Osteocyte (in vitro differentiated cells): ENCODE measurements at regions not wholly inside any gene's neighbourhood (a gene's known extent, or its start where the extent isn't known, plus 50 kb on each side); places are given as distances from the start of the nearest gene placed in this dataset.

Experiments
- DNase-seq: peaks from one replicate; pipeline ENCODE4 v3.0.0; 2021; ENCODE audit warnings: mixed read lengths; ENCODE audit not compliant: unreplicated experiment; ENCODE audit errors: extremely low spot score
- H3K27ac Mint-ChIP-seq: one replicate; pipeline ENCODE4 v1.8.0; 2021; ENCODE audit warnings: mild to moderate bottlenecking, mixed read lengths; ENCODE audit not compliant: unreplicated experiment
- H3K27me3 Mint-ChIP-seq: one replicate; pipeline ENCODE4 v1.8.0; 2021; ENCODE audit warnings: mixed read lengths; ENCODE audit not compliant: unreplicated experiment
- H3K36me3 Mint-ChIP-seq: one replicate; pipeline ENCODE4 v1.8.0; 2021; ENCODE audit warnings: mixed read lengths; ENCODE audit not compliant: unreplicated experiment
- H3K4me1 Mint-ChIP-seq: one replicate; pipeline ENCODE4 v1.8.0; 2021; ENCODE audit warnings: mixed read lengths; ENCODE audit not compliant: unreplicated experiment
- H3K4me3 Mint-ChIP-seq: one replicate; pipeline ENCODE4 v1.8.0; 2021; ENCODE audit warnings: mild to moderate bottlenecking, moderate library complexity, mixed read lengths; ENCODE audit not compliant: unreplicated experiment
- H3K9me3 Mint-ChIP-seq: one replicate; pipeline ENCODE4 v1.8.0; 2021; ENCODE audit warnings: mixed read lengths; ENCODE audit not compliant: unreplicated experiment
- TF ChIP-seq, protein P1 (sequence below): fragments of 200-600 bp; sonication (generic); IDR thresholded peaks from 2 replicates; pipeline ENCODE4 v1.5.0; 2021; ENCODE audit warnings: antibody characterized with exemption, mild to moderate bottlenecking, moderate library complexity

DNA sequence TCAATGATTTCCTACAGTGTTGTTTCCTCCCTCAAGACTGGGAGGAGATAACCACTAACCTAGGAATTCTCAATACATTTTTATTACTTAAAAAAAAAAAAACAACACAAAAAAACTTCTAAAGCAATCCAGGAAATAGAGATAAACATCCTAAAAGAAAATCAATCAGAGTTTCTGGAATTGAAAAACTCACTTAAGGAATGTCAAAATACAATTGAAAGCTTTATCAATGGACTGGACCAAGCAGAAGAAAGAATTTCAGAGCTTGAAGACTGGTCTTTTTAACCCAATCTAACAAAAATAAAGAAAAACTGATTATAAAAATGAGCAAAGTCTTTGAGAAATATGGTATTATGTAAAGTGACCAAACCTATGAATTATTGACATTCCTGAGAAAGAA lies 394.1 kb downstream of the XPNPEP1 start:
- no peak overlapping the region for H3K27ac Mint-ChIP-seq
- TF ChIP-seq, protein P1, sequence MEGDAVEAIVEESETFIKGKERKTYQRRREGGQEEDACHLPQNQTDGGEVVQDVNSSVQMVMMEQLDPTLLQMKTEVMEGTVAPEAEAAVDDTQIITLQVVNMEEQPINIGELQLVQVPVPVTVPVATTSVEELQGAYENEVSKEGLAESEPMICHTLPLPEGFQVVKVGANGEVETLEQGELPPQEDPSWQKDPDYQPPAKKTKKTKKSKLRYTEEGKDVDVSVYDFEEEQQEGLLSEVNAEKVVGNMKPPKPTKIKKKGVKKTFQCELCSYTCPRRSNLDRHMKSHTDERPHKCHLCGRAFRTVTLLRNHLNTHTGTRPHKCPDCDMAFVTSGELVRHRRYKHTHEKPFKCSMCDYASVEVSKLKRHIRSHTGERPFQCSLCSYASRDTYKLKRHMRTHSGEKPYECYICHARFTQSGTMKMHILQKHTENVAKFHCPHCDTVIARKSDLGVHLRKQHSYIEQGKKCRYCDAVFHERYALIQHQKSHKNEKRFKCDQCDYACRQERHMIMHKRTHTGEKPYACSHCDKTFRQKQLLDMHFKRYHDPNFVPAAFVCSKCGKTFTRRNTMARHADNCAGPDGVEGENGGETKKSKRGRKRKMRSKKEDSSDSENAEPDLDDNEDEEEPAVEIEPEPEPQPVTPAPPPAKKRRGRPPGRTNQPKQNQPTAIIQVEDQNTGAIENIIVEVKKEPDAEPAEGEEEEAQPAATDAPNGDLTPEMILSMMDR = no peak
- no peak overlapping the region for H3K4me3 Mint-ChIP-seq
- H3K36me3 Mint-ChIP-seq = no peaks in the 10 kb centered on the region
- no peak for DNase-seq
- peaks cover 19% of the 10 kb centered on the region for H3K9me3 Mint-ChIP-seq
- H3K27me3 Mint-ChIP-seq = no peaks in the 10 kb centered on the region
- H3K4me1 Mint-ChIP-seq = no peaks in the 10 kb centered on the region

DNA sequence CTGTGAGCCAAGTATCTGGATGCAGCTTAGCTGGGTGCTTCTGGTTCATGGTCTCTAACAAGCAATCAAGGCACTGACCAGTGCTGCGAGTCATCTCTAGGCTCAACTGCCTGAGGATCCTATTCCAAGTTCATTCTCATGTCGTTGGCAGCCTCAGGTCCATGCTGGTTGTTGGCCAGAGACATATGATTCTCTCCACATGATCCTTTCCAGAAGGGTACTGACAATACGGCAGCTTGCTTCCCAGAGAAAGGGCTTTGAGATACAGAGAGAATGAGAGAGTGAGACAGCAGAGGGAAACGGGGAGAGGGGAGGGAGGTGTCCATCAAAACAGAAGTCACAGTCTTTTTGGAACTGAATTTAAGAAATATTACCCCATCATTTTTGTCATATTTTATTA lies 405.6 kb downstream of the XPNPEP1 start:
- no peak overlapping the region for H3K27ac Mint-ChIP-seq
- H3K27me3 Mint-ChIP-seq = peaks cover 4% of the 10 kb centered on the region
- no peaks in the 10 kb centered on the region for H3K4me1 Mint-ChIP-seq
- H3K4me3 Mint-ChIP-seq = no peak overlapping the region
- peaks cover 4% of the 10 kb centered on the region for H3K9me3 Mint-ChIP-seq
- no peaks in the 10 kb centered on the region for H3K36me3 Mint-ChIP-seq
- TF ChIP-seq, protein P1 = no peak
- no peak for DNase-seq

DNA sequence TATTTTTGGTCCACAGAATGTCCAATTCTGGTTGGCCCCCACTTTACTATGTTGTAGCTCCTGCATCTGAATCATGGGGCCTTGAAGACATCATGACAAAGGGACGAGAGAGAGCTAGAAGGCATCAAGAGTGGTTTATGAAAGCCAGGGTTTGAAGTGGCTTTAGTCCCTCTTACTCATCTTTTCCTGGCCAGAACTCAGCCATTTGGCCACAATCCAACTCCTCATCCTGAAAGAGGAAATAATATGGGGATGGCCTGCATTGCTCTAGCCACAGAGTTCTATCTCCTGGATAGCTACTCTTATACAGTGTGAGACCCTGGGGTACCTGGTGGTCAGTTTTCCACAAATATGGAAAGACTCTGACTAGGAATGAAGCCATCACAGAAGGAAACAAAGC lies 418.9 kb downstream of the XPNPEP1 start:
- Mint-ChIP-seq H3K4me1 (peaks cover 8% of the 10 kb centered on the region), H3K9me3 (no peaks in the 10 kb centered on the region), H3K27ac (no peak overlapping the region), H3K27me3 (no peaks in the 10 kb centered on the region), H3K4me3 (no peak overlapping the region), H3K36me3 (no peaks in the 10 kb centered on the region)
- TF ChIP-seq, protein P1 = no peak
- DNase-seq = no peak

DNA sequence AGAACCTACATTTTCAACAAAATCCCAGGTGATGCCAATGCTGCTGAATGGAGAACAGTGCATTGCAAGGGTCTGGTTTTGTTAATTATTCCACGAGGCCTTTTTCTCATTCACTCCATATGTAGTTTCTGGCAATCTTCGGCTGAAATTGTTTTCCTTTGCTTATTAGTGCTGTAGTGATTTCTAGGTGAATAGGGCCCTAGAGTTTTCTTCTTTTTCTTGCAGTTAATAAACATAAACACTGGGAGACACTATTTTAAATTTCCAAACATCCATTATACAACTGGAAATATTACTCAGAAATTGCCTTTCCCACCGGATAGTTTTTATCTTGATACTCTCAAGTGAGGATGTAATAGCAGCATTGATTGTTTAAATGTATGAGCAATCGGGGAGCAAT lies 435.6 kb downstream of the XPNPEP1 start:
- Mint-ChIP-seq H3K27me3 (no peaks in the 10 kb centered on the region), H3K4me1 (no peaks in the 10 kb centered on the region), H3K4me3 (no peak overlapping the region), H3K36me3 (no peaks in the 10 kb centered on the region), H3K27ac (no peak overlapping the region), H3K9me3 (no peaks in the 10 kb centered on the region)
- no peak for DNase-seq
- TF ChIP-seq, protein P1 = no peak

DNA sequence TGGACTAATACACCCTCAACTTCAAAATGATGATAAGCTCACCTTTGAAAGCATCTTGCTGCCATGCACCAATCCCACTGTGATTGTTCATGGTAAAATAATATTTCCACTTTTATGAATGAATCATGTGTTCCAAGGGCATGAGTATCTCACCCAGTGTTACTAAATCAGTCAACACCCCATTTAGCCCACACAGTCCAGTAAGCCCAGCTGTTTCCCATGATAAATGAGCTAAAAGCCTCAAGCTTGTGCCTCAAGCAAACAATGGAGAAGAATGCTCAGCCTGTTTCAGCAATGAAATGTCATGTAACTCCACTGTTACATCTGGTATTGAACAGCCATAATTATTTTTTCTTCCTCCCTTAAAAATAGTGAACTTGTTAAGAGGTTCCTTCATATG lies 442.5 kb downstream of the XPNPEP1 start:
- Mint-ChIP-seq H3K4me1 (no peaks in the 10 kb centered on the region), H3K4me3 (no peak overlapping the region), H3K27me3 (peaks cover 5% of the 10 kb centered on the region), H3K36me3 (no peaks in the 10 kb centered on the region), H3K9me3 (no peaks in the 10 kb centered on the region), H3K27ac (no peak overlapping the region)
- TF ChIP-seq, protein P1 = no peak
- DNase-seq = no peak
